ENCODE measurements at regions not wholly inside any gene's neighbourhood (a gene's known extent, or its start where the extent isn't known, plus 50 kb on each side); places are given as distances from the start of the nearest gene placed in this dataset.

GRCh38 chr2:226217191-226217590, 582.4 kb downstream of the IRS1 start:
- no peak for TF ChIP-seq ZNF549 (tag by site-specific recombination; IDR thresholded peaks at IDR 0.05)
- TF ChIP-seq ZNF24 (tag by site-specific recombination; IDR thresholded peaks at IDR 0.05): no peak
- TF ChIP-seq, protein P1, sequence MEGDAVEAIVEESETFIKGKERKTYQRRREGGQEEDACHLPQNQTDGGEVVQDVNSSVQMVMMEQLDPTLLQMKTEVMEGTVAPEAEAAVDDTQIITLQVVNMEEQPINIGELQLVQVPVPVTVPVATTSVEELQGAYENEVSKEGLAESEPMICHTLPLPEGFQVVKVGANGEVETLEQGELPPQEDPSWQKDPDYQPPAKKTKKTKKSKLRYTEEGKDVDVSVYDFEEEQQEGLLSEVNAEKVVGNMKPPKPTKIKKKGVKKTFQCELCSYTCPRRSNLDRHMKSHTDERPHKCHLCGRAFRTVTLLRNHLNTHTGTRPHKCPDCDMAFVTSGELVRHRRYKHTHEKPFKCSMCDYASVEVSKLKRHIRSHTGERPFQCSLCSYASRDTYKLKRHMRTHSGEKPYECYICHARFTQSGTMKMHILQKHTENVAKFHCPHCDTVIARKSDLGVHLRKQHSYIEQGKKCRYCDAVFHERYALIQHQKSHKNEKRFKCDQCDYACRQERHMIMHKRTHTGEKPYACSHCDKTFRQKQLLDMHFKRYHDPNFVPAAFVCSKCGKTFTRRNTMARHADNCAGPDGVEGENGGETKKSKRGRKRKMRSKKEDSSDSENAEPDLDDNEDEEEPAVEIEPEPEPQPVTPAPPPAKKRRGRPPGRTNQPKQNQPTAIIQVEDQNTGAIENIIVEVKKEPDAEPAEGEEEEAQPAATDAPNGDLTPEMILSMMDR (tag by site-specific recombination; IDR thresholded peaks at IDR 0.05): no peak
- TF ChIP-seq, protein P2, sequence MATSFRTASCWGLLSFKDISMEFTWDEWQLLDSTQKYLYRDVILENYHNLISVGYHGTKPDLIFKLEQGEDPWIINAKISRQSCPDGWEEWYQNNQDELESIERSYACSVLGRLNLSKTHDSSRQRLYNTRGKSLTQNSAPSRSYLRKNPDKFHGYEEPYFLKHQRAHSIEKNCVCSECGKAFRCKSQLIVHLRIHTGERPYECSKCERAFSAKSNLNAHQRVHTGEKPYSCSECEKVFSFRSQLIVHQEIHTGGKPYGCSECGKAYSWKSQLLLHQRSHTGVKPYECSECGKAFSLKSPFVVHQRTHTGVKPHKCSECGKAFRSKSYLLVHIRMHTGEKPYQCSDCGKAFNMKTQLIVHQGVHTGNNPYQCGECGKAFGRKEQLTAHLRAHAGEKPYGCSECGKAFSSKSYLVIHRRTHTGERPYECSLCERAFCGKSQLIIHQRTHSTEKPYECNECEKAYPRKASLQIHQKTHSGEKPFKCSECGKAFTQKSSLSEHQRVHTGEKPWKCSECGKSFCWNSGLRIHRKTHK (tag by site-specific recombination; IDR thresholded peaks at IDR 0.05): no peak
- TF ChIP-seq ZNF132 (tag by site-specific recombination; IDR thresholded peaks at IDR 0.05; ENCODE audit: borderline replicate concordance): no peak
- no peak for TF ChIP-seq ZNF302 (tag by site-specific recombination; IDR thresholded peaks at IDR 0.05; ENCODE audit: low read depth)
- TF ChIP-seq TCF7L2 (IDR thresholded peaks at IDR 0.05; ENCODE audit: borderline replicate concordance, low read depth, low read length): no peak
- TF ChIP-seq, protein P3, sequence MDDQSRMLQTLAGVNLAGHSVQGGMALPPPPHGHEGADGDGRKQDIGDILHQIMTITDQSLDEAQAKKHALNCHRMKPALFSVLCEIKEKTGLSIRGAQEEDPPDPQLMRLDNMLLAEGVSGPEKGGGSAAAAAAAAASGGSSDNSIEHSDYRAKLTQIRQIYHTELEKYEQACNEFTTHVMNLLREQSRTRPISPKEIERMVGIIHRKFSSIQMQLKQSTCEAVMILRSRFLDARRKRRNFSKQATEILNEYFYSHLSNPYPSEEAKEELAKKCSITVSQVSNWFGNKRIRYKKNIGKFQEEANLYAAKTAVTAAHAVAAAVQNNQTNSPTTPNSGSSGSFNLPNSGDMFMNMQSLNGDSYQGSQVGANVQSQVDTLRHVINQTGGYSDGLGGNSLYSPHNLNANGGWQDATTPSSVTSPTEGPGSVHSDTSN (CRISPR knock-in tag; IDR thresholded peaks at IDR 0.05): no peak
- TF ChIP-seq, protein P4, sequence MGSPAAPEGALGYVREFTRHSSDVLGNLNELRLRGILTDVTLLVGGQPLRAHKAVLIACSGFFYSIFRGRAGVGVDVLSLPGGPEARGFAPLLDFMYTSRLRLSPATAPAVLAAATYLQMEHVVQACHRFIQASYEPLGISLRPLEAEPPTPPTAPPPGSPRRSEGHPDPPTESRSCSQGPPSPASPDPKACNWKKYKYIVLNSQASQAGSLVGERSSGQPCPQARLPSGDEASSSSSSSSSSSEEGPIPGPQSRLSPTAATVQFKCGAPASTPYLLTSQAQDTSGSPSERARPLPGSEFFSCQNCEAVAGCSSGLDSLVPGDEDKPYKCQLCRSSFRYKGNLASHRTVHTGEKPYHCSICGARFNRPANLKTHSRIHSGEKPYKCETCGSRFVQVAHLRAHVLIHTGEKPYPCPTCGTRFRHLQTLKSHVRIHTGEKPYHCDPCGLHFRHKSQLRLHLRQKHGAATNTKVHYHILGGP (tag by site-specific recombination; IDR thresholded peaks at IDR 0.05): no peak
